ENCODE measurements at regions not wholly inside any gene's neighbourhood (a gene's known extent, or its start where the extent isn't known, plus 50 kb on each side); places are given as distances from the start of the nearest gene placed in this dataset.
A peak's percentile ranks its signal among the peaks of the same experiment; 100 is the strongest.

DNA sequence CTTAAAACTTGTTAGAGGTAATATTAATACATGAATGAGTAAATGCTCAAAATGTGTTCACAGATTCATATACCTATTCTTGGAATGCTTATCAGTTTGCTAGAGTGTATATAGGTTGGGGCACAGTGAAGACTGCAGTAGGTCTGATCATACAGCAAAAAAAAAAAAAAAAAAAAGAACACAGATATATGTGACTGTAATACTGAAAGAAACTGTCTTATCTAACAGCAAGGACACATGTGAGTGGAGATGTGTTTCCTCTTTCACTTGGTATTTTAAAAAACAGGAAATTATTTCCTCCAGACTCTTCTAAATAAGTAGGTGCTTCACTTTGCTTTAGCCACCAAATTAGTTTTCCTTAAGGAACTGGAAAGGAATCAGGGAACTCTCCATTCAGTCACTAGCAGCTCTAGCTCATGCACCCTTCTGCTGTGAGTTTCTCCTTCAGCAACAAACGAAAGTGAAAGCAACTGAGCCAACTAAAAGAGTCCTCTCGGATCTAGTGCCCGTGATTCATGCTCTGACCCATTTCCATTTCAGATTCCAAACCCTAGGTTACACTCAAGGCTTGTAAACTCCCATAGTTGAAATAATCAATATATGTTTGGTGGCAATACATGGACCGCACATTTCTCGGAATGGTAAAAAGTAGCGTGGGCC is 98.5 kb downstream of the DSEL start:
- no peaks in the 10 kb centered on the region for H3K4me1 ChIP-seq
- intact Hi-C loops (cut with DNase I), result no loop called here
- TF ChIP-seq, protein P1, sequence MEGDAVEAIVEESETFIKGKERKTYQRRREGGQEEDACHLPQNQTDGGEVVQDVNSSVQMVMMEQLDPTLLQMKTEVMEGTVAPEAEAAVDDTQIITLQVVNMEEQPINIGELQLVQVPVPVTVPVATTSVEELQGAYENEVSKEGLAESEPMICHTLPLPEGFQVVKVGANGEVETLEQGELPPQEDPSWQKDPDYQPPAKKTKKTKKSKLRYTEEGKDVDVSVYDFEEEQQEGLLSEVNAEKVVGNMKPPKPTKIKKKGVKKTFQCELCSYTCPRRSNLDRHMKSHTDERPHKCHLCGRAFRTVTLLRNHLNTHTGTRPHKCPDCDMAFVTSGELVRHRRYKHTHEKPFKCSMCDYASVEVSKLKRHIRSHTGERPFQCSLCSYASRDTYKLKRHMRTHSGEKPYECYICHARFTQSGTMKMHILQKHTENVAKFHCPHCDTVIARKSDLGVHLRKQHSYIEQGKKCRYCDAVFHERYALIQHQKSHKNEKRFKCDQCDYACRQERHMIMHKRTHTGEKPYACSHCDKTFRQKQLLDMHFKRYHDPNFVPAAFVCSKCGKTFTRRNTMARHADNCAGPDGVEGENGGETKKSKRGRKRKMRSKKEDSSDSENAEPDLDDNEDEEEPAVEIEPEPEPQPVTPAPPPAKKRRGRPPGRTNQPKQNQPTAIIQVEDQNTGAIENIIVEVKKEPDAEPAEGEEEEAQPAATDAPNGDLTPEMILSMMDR (IDR thresholded peaks at IDR 0.05), result no peak
- H3K4me3 ChIP-seq, result peak overlapping the region; percentile 12
- no peak overlapping the region for H3K27ac ChIP-seq
- H3K9me3 ChIP-seq, result no peaks in the 10 kb centered on the region
- no peaks in the 10 kb centered on the region for H3K36me3 ChIP-seq
- ATAC-seq (peak; percentile 66), DNase-seq (no peak)
- no peaks in the 10 kb centered on the region for H3K27me3 ChIP-seq

GRCh38 chr18:67411116-67411515 is 105.4 kb downstream of the DSEL start:
- ATAC-seq (no peak), DNase-seq (no peak)
- H3K9me3 ChIP-seq, result no peaks in the 10 kb centered on the region
- TF ChIP-seq, protein P1 (IDR thresholded peaks at IDR 0.05), result no peak
- no peak overlapping the region for H3K4me3 ChIP-seq
- H3K4me1 ChIP-seq, result no peaks in the 10 kb centered on the region
- intact Hi-C loops (cut with DNase I), result no loop called here
- H3K27me3 ChIP-seq, result no peaks in the 10 kb centered on the region
- H3K36me3 ChIP-seq, result no peaks in the 10 kb centered on the region
- H3K27ac ChIP-seq, result no peak overlapping the region

DNA sequence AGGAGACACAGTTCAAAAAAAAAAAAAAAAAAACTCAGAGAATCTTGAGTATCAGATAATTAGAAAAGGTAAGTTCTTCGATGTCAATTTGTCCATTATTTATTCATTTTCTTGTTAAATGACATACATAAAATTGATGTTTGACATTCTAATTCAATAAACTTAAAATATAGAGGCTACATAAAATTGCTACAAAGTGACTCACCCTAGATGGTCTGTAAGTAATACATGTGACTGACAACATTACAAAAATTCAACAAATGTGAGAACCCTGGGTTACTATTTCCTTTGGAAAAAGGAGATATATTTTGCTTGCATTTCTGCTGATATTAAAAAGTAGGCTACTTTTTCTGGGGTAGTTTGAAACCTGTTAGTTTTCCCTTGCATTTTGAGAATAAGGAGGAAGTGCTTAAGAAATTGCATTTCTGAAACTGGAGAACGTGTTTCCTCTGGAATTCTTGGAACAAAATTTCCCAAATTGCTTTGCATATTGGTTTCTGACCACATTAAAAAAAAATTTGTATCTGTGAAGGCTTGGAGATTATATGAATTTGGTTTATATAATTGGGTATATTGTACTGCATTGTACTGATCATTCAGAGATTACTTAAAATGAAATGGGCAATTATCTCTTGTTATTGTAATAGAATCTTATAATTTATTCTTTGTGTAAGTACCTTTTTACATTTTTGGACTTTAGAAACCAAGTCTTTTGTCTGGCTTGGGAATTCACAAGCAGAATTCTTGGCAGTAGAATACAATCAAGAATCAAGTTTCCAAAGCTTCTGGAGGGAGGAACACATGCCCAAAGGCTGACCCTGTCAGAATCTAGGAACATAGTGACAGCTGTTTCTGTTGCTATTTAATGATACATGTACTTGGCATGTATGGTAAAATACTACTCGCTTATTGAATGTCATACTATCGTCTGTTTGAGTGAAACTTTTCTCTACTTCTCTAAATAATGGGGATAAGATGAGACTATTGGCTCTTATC is 106.1 kb downstream of the DSEL start:
- Histone ChIP-seq H3K36me3 (no peaks in the 10 kb centered on the region), H3K4me1 (no peaks in the 10 kb centered on the region), H3K4me3 (no peak overlapping the region), H3K9me3 (no peaks in the 10 kb centered on the region), H3K27ac (no peak overlapping the region), H3K27me3 (no peaks in the 10 kb centered on the region)
- TF ChIP-seq, protein P1 (IDR thresholded peaks at IDR 0.05), result no peak
- ATAC-seq (no peak), DNase-seq (no peak)
- intact Hi-C loops (cut with DNase I), result no loop called here

DNA sequence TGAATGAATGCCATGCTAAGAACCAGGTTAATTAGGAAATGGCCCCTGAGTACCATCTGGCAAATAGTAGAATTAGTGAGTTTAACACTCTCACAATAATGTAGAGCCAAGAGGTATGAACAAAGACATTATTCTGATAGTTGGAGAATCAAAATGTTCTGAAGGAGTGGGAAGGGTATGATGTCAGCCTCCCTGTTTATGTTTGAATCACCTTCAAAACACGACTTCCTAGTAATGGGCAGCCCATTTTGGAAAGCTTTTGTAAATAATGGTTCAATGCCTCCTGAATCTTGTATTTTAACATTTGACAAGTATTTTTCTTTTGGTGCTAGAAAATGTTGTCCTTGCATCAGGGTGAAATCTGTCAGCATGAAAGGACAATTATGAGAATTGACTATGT is 108.3 kb downstream of the DSEL start:
- Histone ChIP-seq H3K4me1 (no peaks in the 10 kb centered on the region), H3K36me3 (no peaks in the 10 kb centered on the region), H3K27ac (no peak overlapping the region), H3K9me3 (no peaks in the 10 kb centered on the region), H3K4me3 (no peak overlapping the region), H3K27me3 (no peaks in the 10 kb centered on the region)
- intact Hi-C loops (cut with DNase I), result no loop called here
- no peak for ATAC-seq
- no peak for DNase-seq
- TF ChIP-seq, protein P1 (IDR thresholded peaks at IDR 0.05), result no peak

GRCh38 chr18:67406714-67407113 is 109.8 kb downstream of the DSEL start:
- Histone ChIP-seq H3K9me3 (no peaks in the 10 kb centered on the region), H3K4me1 (no peaks in the 10 kb centered on the region), H3K36me3 (no peaks in the 10 kb centered on the region), H3K4me3 (no peak overlapping the region), H3K27ac (no peak overlapping the region), H3K27me3 (no peaks in the 10 kb centered on the region)
- intact Hi-C loops (cut with DNase I), result no loop called here
- TF ChIP-seq, protein P1 (IDR thresholded peaks at IDR 0.05), result no peak
- DNase-seq, result no peak
- no peak for ATAC-seq

Data from upper lobe of right lung (tissue), 1 donor.